ENCODE measurements at regions not wholly inside any gene's neighbourhood (a gene's known extent, or its start where the extent isn't known, plus 50 kb on each side); places are given as distances from the start of the nearest gene placed in this dataset.

DNA sequence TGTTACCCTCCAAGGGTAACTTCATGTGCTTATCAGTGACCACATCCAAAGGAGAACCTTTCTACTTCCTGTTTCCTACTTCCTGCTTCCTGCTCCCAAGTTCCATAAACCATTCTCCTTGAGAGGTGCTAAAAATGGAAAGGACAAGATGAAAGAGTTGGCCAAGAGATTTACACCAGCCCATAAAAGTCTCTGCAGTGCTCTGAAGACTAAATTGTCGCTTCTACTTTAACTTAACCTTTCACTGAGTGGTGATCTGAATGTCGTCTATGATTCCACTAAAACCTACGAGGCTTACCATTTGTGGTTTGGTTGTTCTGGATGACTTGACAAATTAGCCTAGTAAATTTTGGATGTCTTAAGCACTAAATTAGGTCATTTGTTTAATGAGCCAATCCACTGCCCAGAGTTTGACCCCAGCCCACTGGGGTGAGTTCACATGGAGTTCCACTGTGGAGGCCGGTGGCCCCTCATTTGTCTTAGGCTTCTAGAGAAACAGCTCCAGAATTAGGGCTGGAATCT is 333.1 kb downstream of the FOXL1 start:
- Histone ChIP-seq H3K27me3 (replicated peaks; ENCODE audit: control insufficient read depth, insufficient read depth, low read length) (no peaks in the 10 kb centered on the region), H3K4me3 (replicated peaks; ENCODE audit: low read depth, low read length) (no peak overlapping the region)
- TF ChIP-seq, protein P1, sequence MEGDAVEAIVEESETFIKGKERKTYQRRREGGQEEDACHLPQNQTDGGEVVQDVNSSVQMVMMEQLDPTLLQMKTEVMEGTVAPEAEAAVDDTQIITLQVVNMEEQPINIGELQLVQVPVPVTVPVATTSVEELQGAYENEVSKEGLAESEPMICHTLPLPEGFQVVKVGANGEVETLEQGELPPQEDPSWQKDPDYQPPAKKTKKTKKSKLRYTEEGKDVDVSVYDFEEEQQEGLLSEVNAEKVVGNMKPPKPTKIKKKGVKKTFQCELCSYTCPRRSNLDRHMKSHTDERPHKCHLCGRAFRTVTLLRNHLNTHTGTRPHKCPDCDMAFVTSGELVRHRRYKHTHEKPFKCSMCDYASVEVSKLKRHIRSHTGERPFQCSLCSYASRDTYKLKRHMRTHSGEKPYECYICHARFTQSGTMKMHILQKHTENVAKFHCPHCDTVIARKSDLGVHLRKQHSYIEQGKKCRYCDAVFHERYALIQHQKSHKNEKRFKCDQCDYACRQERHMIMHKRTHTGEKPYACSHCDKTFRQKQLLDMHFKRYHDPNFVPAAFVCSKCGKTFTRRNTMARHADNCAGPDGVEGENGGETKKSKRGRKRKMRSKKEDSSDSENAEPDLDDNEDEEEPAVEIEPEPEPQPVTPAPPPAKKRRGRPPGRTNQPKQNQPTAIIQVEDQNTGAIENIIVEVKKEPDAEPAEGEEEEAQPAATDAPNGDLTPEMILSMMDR (IDR thresholded peaks at IDR 0.05; ENCODE audit: insufficient read depth, low read length, poor library complexity, severe bottlenecking), result no peak

DNA sequence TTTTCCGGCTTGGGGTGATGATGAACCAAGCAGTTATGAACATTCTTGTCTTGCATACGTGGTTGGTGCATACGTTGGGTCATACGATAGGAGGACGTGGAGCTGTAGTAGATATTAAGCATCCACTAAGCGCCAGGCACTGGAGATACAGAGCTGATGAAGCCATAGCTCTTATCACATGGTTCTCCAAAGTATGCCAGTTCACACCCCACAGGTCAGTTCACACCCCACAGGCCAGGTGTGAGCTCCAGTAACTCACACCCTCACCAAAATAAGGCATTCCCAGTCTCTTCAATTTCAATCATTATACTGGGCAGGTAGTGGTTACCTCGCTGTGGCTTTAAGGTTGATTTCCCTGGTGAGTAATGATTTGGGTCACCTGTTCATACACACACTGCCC is 335.5 kb downstream of the FOXL1 start:
- no peaks in the 10 kb centered on the region for H3K27me3 ChIP-seq (replicated peaks; ENCODE audit: control insufficient read depth, insufficient read depth, low read length)
- no peak overlapping the region for H3K4me3 ChIP-seq (replicated peaks; ENCODE audit: low read depth, low read length)
- no peaks in the 10 kb centered on the region for H3K36me3 ChIP-seq (ENCODE audit: control insufficient read depth, insufficient read depth, low read length)
- TF ChIP-seq, protein P1 (IDR thresholded peaks at IDR 0.05; ENCODE audit: insufficient read depth, low read length, poor library complexity, severe bottlenecking), result no peak
- DNase-seq (ENCODE audit: extremely low read depth, insufficient read length), result no peak

More for the DNA sequence above, 333.1 kb downstream of the FOXL1 start:
- no peak for DNase-seq (ENCODE audit: extremely low read depth, insufficient read length)
- H3K36me3 ChIP-seq (ENCODE audit: control insufficient read depth, insufficient read depth, low read length), result no peaks in the 10 kb centered on the region

DNA sequence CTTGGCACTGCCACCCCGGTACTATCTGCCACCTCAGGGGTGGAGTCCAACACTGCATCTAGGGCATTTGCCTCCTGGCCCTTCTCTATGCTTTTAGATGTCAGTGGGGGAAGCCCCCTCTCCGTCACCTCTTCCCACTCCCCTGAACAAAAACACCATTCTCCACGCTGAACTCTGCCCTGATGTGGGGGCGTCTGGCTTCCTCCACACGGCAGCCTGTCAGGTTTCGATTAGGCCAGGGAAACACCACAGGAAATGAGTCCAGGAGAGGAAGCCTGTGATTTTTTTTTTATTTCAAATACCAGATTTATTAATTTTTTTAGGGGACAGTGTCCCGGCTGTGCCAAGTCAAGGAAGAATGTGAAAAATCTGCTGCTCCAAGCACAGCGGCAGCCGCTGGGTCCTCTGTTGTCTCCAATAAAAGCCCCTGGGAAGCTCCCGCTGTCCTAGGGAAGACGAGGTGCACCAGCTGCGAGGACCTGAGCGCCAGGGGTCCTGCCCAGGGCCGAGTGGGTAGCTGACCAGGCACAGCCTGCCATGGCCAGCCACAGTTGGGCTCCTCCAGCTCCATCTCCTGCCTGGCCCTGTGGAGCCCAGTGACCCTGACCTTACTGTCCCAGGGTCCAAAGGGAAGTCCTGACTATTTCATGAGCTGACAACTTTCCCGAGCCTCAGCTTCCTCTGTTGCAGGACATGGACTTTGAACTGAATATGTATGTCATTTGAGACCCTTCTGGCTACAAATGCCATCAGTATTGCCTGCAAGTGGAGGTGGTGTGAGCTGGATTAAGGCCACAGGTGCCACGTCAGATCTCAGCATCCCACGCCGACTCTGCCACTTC is 336.7 kb downstream of the FOXL1 start:
- Histone ChIP-seq H3K27me3 (replicated peaks; ENCODE audit: control insufficient read depth, insufficient read depth, low read length) (no peaks in the 10 kb centered on the region), H3K4me3 (replicated peaks; ENCODE audit: low read depth, low read length) (no peak overlapping the region), H3K36me3 (ENCODE audit: control insufficient read depth, insufficient read depth, low read length) (no peaks in the 10 kb centered on the region)
- DNase-seq (ENCODE audit: extremely low read depth, insufficient read length), result no peak
- TF ChIP-seq, protein P1 (IDR thresholded peaks at IDR 0.05; ENCODE audit: insufficient read depth, low read length, poor library complexity, severe bottlenecking), result no peak

DNA sequence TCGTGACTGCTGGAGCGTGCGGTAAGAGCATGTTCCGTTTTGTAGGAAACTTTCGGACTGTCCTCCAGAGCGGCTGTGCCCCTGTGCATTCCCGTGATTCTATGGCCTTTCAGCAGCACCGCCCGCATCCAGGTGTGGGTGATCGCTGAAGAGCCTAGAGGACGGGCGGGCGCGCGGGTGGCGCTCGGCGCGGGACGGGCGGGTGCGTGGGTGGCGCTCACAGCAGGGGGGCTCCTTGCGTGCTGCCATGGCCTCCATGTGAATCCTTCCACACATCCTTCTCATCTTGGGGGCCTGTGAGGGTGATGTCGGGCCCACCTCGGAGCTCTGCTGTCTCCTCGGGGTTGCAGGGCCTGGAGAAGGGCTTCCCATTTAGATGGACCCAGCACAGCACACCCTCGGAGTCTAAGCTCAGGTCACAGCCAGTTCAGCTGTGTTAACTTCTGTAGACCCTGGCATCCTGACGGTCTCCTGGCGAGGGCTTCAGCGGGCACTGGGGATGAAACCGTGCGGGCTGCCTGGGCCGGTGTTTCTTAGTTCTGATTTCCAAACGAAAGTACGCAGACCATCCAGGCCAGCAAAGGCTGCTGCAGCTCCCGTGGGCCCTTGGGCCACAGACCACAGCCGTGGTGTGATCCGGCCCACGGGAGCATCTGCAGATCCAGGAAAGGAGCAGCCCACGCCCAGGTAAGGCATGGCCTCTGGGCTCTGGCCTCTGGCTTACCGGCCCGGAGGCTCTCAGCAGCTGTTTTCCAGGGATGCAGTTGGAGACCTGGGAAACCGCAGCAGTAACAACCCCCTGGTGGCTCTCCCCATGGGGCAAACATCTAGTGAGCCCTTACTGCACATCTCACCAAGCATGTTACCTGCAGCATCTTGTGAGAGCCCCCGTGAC is 339.4 kb downstream of the FOXL1 start:
- no peak overlapping the region for H3K4me3 ChIP-seq (replicated peaks; ENCODE audit: low read depth, low read length)
- TF ChIP-seq, protein P1 (IDR thresholded peaks at IDR 0.05; ENCODE audit: insufficient read depth, low read length, poor library complexity, severe bottlenecking), result no peak
- H3K27me3 ChIP-seq (replicated peaks; ENCODE audit: control insufficient read depth, insufficient read depth, low read length), result no peaks in the 10 kb centered on the region
- no peak for DNase-seq (ENCODE audit: extremely low read depth, insufficient read length)
- H3K36me3 ChIP-seq (ENCODE audit: control insufficient read depth, insufficient read depth, low read length), result no peaks in the 10 kb centered on the region

DNA sequence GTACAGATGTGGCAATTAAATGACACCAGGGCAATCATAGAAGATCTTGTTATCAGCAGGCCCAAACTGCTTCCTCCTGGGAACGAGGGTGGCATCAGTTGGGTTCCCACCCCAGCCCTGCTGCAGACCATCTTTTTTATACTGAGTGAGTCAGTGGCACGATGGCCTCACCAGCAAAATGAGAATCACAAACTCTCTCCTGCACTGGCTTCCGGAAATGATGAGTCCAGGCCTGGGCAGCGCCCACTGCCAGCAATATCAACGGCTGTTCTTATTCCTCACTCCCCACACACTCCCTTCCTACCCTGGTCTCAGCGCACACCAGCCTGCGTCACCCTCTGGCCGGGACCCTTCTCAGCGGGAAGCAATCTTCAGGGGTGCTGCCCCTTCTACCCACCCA is 340.3 kb downstream of the FOXL1 start:
- DNase-seq (ENCODE audit: extremely low read depth, insufficient read length), result no peak
- Histone ChIP-seq H3K36me3 (ENCODE audit: control insufficient read depth, insufficient read depth, low read length) (no peaks in the 10 kb centered on the region), H3K27me3 (replicated peaks; ENCODE audit: control insufficient read depth, insufficient read depth, low read length) (no peaks in the 10 kb centered on the region), H3K4me3 (replicated peaks; ENCODE audit: low read depth, low read length) (no peak overlapping the region)
- TF ChIP-seq, protein P1 (IDR thresholded peaks at IDR 0.05; ENCODE audit: insufficient read depth, low read length, poor library complexity, severe bottlenecking), result no peak

All from GM06990 (cell line).